SK-N-SH treated with all-trans-retinoic acid at 6 μM for 48 hours (cell line): ENCODE measurements at regions not wholly inside any gene's neighbourhood (a gene's known extent, or its start where the extent isn't known, plus 50 kb on each side); places are given as distances from the start of the nearest gene placed in this dataset.

Source experiments
- ARNTL ChIP-seq: fragments of 450-650 bp; formaldehyde crosslinking; IDR thresholded peaks from 2 replicates; pipeline ENCODE4 v1.5.0; 2020; ENCODE audit warnings: low read depth, mild to moderate bottlenecking, moderate library complexity, borderline replicate concordance
- BACH2 ChIP-seq: fragments of 250-450 bp; sonication (Bioruptor Pico); IDR thresholded peaks from 2 replicates; pipeline ENCODE4 v1.9.0; 2021; ENCODE audit warnings: mild to moderate bottlenecking, borderline replicate concordance
- CREB5 ChIP-seq: fragments of 250-450 bp; sonication (Bioruptor Pico); IDR thresholded peaks from 2 replicates; pipeline ENCODE4 v1.5.1; 2020; ENCODE audit warnings: low read depth, mild to moderate bottlenecking, moderate library complexity
- CSDC2 ChIP-seq: fragments of 250-450 bp; sonication (Bioruptor Pico); IDR thresholded peaks from 2 replicates; pipeline ENCODE4 v1.5.0; 2020; ENCODE audit warnings: mild to moderate bottlenecking, moderate library complexity
- CSRNP3 ChIP-seq: fragments of 250-450 bp; sonication (Bioruptor Pico); IDR thresholded peaks from 2 replicates; pipeline ENCODE4 v1.5.1; 2021; ENCODE audit warnings: mild to moderate bottlenecking, moderate library complexity
- ISL1 ChIP-seq: fragments of 250-450 bp; sonication (Bioruptor Pico); IDR thresholded peaks from 2 replicates; pipeline ENCODE4 v2.1.2; 2022; ENCODE audit warnings: mild to moderate bottlenecking, moderate library complexity
- OSR1 ChIP-seq: fragments of 250-450 bp; sonication (Bioruptor Pico); IDR thresholded peaks from 2 replicates; pipeline ENCODE4 v1.8.0; 2022; ENCODE audit warnings: moderate library complexity, mild to moderate bottlenecking, inconsistent platforms
- PATZ1 ChIP-seq: fragments of 250-450 bp; sonication (Bioruptor Pico); IDR thresholded peaks from 2 replicates; pipeline ENCODE4 v1.8.0; 2020; ENCODE audit warnings: mild to moderate bottlenecking, moderate library complexity, borderline replicate concordance
- PPARA ChIP-seq: fragments of 250-450 bp; sonication (Bioruptor Pico); IDR thresholded peaks from 2 replicates; pipeline ENCODE4 v1.5.0; 2020; ENCODE audit warnings: mild to moderate bottlenecking, borderline replicate concordance
- SNAI2 ChIP-seq: fragments of 250-450 bp; sonication (Bioruptor Pico); IDR thresholded peaks from 2 replicates; pipeline ENCODE4 v1.5.0; 2020; ENCODE audit warnings: mild to moderate bottlenecking, moderate library complexity
- ZNF70 ChIP-seq: fragments of 450-650 bp; formaldehyde crosslinking; IDR thresholded peaks from 2 replicates; pipeline ENCODE4 v1.5.0; 2020; ENCODE audit warnings: mild to moderate bottlenecking, moderate library complexity
- ZNF8 ChIP-seq: fragments of 450-650 bp; formaldehyde crosslinking; IDR thresholded peaks from 2 replicates; pipeline ENCODE4 v1.5.0; 2020; ENCODE audit warnings: mild to moderate bottlenecking, moderate library complexity

- no peak for TF ChIP-seq OSR1 (CRISPR knock-in tag)
- no peak for TF ChIP-seq SNAI2 (CRISPR knock-in tag)
- TF ChIP-seq CSRNP3 (CRISPR knock-in tag), result no peak
- TF ChIP-seq CREB5 (CRISPR knock-in tag), result no peak
- no peak for TF ChIP-seq ZNF8
- TF ChIP-seq ARNTL (CRISPR knock-in tag), result no peak
- TF ChIP-seq CSDC2 (CRISPR knock-in tag), result no peak
- no peak for TF ChIP-seq ISL1 (CRISPR knock-in tag)
- TF ChIP-seq PATZ1 (CRISPR knock-in tag), result no peak
- no peak for TF ChIP-seq ZNF70 (CRISPR knock-in tag)
- TF ChIP-seq BACH2 (CRISPR knock-in tag), result no peak
- TF ChIP-seq PPARA (CRISPR knock-in tag), result no peak
These were observed 67.2 kb downstream of the BTG1 start for GRCh38 chr12:92078167-92079053.
